ENCODE measurements at regions not wholly inside any gene's neighbourhood (a gene's known extent, or its start where the extent isn't known, plus 50 kb on each side); places are given as distances from the start of the nearest gene placed in this dataset.
A peak's percentile ranks its signal among the peaks of the same experiment; 100 is the strongest.

- 0 out of 2 replicates have a peak, but pooled peaks have one; percentile 35 for TF ChIP-seq TCF12 (IDR thresholded peaks at IDR 0.05; ENCODE audit: low read depth)
- peak; percentile 37; the same call in 1 of the 2 replicates for TF ChIP-seq EP300 (IDR thresholded peaks at IDR 0.05; ENCODE audit: borderline replicate concordance)
- TF ChIP-seq TEAD4 (IDR thresholded peaks at IDR 0.05): no peak
- peak; percentile 72 for TF ChIP-seq NFIC (IDR thresholded peaks at IDR 0.05)
Observed at GRCh38 chr2:103288696-103289095, 526.9 kb downstream of the TMEM182 start.

- TF ChIP-seq TCF12 (IDR thresholded peaks at IDR 0.05; ENCODE audit: low read depth): no peak
- no peak for TF ChIP-seq EP300 (IDR thresholded peaks at IDR 0.05; ENCODE audit: borderline replicate concordance)
- TF ChIP-seq RAD21 (IDR thresholded peaks at IDR 0.05; ENCODE audit: low read depth): peak; percentile 74
- no peak for TF ChIP-seq TAF1 (IDR thresholded peaks at IDR 0.05; ENCODE audit: low read depth)
- TF ChIP-seq TEAD4 (IDR thresholded peaks at IDR 0.05): no peak
Observed at GRCh38 chr2:103289105-103289725, 527.4 kb downstream of the TMEM182 start.

GRCh38 chr2:103292573-103292972 lies 530.7 kb downstream of the TMEM182 start:
- TF ChIP-seq RAD21 (IDR thresholded peaks at IDR 0.05; ENCODE audit: low read depth) (peak; percentile 27), TAF1 (IDR thresholded peaks at IDR 0.05; ENCODE audit: low read depth) (no peak)

GRCh38 chr2:103293067-103293741 lies 531.4 kb downstream of the TMEM182 start:
- TF ChIP-seq MAX (IDR thresholded peaks at IDR 0.05) (no peak), FOXM1 (IDR thresholded peaks at IDR 0.05; ENCODE audit: borderline replicate concordance, low read depth) (no peak), EP300 (IDR thresholded peaks at IDR 0.05; ENCODE audit: borderline replicate concordance) (no peak), RAD21 (IDR thresholded peaks at IDR 0.05; ENCODE audit: low read depth) (no peak), CREB1 (IDR thresholded peaks at IDR 0.05; ENCODE audit: low read depth) (no peak), USF1 (IDR thresholded peaks at IDR 0.05) (no peak), TEAD4 (IDR thresholded peaks at IDR 0.05) (no peak), EGR1 (IDR thresholded peaks at IDR 0.05) (no peak), ZBTB7A (IDR thresholded peaks at IDR 0.05; ENCODE audit: low read depth) (no peak), NFIC (IDR thresholded peaks at IDR 0.05) (no peak)

- TF ChIP-seq TAF1 (IDR thresholded peaks at IDR 0.05; ENCODE audit: low read depth) (no peak), MAX (IDR thresholded peaks at IDR 0.05) (no peak), NFIC (IDR thresholded peaks at IDR 0.05) (no peak), EGR1 (IDR thresholded peaks at IDR 0.05) (no peak), FOXM1 (IDR thresholded peaks at IDR 0.05; ENCODE audit: borderline replicate concordance, low read depth) (no peak), YY1 (IDR thresholded peaks at IDR 0.05; ENCODE audit: low read depth) (no peak), ZBTB7A (IDR thresholded peaks at IDR 0.05; ENCODE audit: low read depth) (no peak), TEAD4 (IDR thresholded peaks at IDR 0.05) (no peak), TCF12 (IDR thresholded peaks at IDR 0.05; ENCODE audit: low read depth) (no peak), RAD21 (IDR thresholded peaks at IDR 0.05; ENCODE audit: low read depth) (no peak), CREB1 (IDR thresholded peaks at IDR 0.05; ENCODE audit: low read depth) (no peak)
Observed at GRCh38 chr2:103293742-103294077, 531.9 kb downstream of the TMEM182 start.

GRCh38 chr2:103294420-103294819 lies 532.6 kb downstream of the TMEM182 start:
- TF ChIP-seq REST (IDR thresholded peaks at IDR 0.05; ENCODE audit: low read depth): no peak
- no peak for TF ChIP-seq EP300 (IDR thresholded peaks at IDR 0.05; ENCODE audit: borderline replicate concordance)
- TF ChIP-seq RAD21 (IDR thresholded peaks at IDR 0.05; ENCODE audit: low read depth): no peak
- TF ChIP-seq MAX (IDR thresholded peaks at IDR 0.05): no peak
- no peak for TF ChIP-seq TEAD4 (IDR thresholded peaks at IDR 0.05)
- TF ChIP-seq USF1 (IDR thresholded peaks at IDR 0.05): no peak
- TF ChIP-seq YY1 (IDR thresholded peaks at IDR 0.05; ENCODE audit: low read depth): no peak
- TF ChIP-seq ZBTB7A (IDR thresholded peaks at IDR 0.05; ENCODE audit: low read depth): no peak
- no peak for TF ChIP-seq EGR1 (IDR thresholded peaks at IDR 0.05)
- TF ChIP-seq CREB1 (IDR thresholded peaks at IDR 0.05; ENCODE audit: low read depth): no peak
- no peak for TF ChIP-seq CEBPB (IDR thresholded peaks at IDR 0.05)
- no peak for TF ChIP-seq NFIC (IDR thresholded peaks at IDR 0.05)
- TF ChIP-seq FOXM1 (IDR thresholded peaks at IDR 0.05; ENCODE audit: borderline replicate concordance, low read depth): no peak
- no peak for TF ChIP-seq TCF12 (IDR thresholded peaks at IDR 0.05; ENCODE audit: low read depth)
- no peak for TF ChIP-seq TAF1 (IDR thresholded peaks at IDR 0.05; ENCODE audit: low read depth)

GRCh38 chr2:103295591-103295990 lies 533.8 kb downstream of the TMEM182 start:
- TF ChIP-seq RAD21 (IDR thresholded peaks at IDR 0.05; ENCODE audit: low read depth) (no peak), FOXM1 (IDR thresholded peaks at IDR 0.05; ENCODE audit: borderline replicate concordance, low read depth) (no peak), YY1 (IDR thresholded peaks at IDR 0.05; ENCODE audit: low read depth) (no peak), MAX (IDR thresholded peaks at IDR 0.05) (no peak), ZBTB7A (IDR thresholded peaks at IDR 0.05; ENCODE audit: low read depth) (no peak)

Measured in Ishikawa (cell line).